Erythroblast (primary cell): ENCODE measurements at regions not wholly inside any gene's neighbourhood (a gene's known extent, or its start where the extent isn't known, plus 50 kb on each side); places are given as distances from the start of the nearest gene placed in this dataset.

Source experiments
- GATA1 ChIP-seq: IDR thresholded peaks from 2 replicates; pipeline ENCODE4 v1.6.1; 2011; ENCODE audit warnings: low read depth, mild to moderate bottlenecking, control low read depth, low read length, moderate library complexity
- POLR2A ChIP-seq: IDR thresholded peaks from 2 replicates; pipeline ENCODE4 v1.6.1; 2011; ENCODE audit warnings: mild to moderate bottlenecking, low read length

- no peak for TF ChIP-seq POLR2A
- no peak for TF ChIP-seq GATA1
Measured at GRCh38 chr4:166519774-166520173, 646.7 kb downstream of the TLL1 start.
